ENCODE measurements at regions not wholly inside any gene's neighbourhood (a gene's known extent, or its start where the extent isn't known, plus 50 kb on each side); places are given as distances from the start of the nearest gene placed in this dataset.

- TF ChIP-seq CTCF (IDR thresholded peaks at IDR 0.05) (no peak), POLR2A (IDR thresholded peaks at IDR 0.05) (no peak)
Observed at GRCh38 chr18:40032076-40032475, 1923.0 kb upstream of the PIK3C3 start.
